ENCODE measurements at regions not wholly inside any gene's neighbourhood (a gene's known extent, or its start where the extent isn't known, plus 50 kb on each side); places are given as distances from the start of the nearest gene placed in this dataset.

DNA sequence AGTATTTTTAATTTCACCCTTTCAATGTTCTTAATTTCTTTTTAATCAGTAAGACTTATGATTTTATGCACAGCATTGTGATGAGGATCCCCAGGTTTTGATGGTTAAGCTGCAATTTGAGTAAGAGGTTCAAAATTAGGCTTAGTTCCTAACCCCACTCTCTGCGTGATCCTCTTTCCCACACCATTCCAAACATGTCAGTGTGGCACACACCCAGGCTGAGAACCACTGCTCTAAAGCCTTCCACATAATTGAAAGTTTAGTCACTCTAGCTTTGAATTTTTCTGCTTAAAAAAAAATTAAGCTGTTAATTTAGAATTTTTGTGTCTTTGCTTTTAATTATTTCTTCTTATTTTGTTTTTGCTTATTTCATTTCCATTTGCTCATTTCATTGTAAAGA is 68.8 kb upstream of the SLC7A11 start:
- Histone ChIP-seq H3K27ac (ENCODE audit: low read depth) (no peak overlapping the region), H3K36me3 (ENCODE audit: insufficient read depth) (no peaks in the 10 kb centered on the region), H3K4me1 (ENCODE audit: insufficient read depth) (no peaks in the 10 kb centered on the region), H3K4me3 (ENCODE audit: low read depth, low read length) (no peak overlapping the region)
- 62% methylated on average over 1 of the region's 1 CpG for WGBS
- DNase-seq (ENCODE audit: extremely low spot score) = no peak

DNA sequence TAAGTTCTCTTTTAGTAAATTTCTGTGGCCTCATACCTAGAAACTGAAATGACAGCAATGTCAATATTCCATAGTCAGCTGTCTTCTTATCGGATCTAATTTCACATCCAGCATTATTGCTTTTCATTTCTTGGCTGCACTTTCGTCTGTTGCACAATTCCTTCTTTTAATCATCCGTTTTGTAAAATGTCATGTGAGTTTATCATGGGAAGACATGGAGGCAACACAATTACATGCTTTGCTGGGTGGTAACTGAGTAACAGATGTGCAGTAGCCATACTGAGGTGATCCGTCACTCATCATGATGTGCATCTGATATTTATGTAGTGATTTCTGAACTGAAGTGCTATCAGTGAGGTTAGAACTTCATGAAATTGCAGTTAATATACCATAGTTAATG is 68.3 kb upstream of the SLC7A11 start:
- no peak overlapping the region for H3K4me3 ChIP-seq (ENCODE audit: low read depth, low read length)
- DNase-seq (ENCODE audit: extremely low spot score) = no peak
- no peaks in the 10 kb centered on the region for H3K4me1 ChIP-seq (ENCODE audit: insufficient read depth)
- H3K36me3 ChIP-seq (ENCODE audit: insufficient read depth) = no peaks in the 10 kb centered on the region
- no peak overlapping the region for H3K27ac ChIP-seq (ENCODE audit: low read depth)
- 82% methylated on average over 4 of the region's 4 CpGs for WGBS

DNA sequence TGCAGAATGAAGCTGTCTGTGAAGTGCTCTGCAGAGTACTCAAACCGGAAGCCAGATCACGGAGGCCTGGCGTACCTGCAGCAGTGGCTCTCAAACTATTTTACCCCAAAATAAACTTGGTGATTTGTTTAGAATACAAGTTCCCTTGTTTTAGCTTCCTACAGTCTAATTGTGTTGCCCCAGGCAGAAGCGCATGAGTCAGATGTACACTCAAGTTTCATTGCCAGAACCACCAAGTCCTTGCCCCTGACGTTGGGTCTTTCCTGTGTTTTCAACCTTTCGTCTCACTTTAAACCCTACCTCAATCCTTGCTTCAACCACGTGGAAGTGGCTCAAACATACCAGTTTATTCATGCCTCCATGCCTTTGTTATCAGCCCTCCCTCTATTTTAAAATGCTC is 66.2 kb upstream of the SLC7A11 start:
- H3K36me3 ChIP-seq (ENCODE audit: insufficient read depth) = no peaks in the 10 kb centered on the region
- H3K4me3 ChIP-seq (ENCODE audit: low read depth, low read length) = no peak overlapping the region
- DNase-seq (ENCODE audit: extremely low spot score) = no peak
- 78% methylated on average over 7 of the region's 7 CpGs for WGBS
- H3K4me1 ChIP-seq (ENCODE audit: insufficient read depth) = no peaks in the 10 kb centered on the region
- no peak overlapping the region for H3K27ac ChIP-seq (ENCODE audit: low read depth)

DNA sequence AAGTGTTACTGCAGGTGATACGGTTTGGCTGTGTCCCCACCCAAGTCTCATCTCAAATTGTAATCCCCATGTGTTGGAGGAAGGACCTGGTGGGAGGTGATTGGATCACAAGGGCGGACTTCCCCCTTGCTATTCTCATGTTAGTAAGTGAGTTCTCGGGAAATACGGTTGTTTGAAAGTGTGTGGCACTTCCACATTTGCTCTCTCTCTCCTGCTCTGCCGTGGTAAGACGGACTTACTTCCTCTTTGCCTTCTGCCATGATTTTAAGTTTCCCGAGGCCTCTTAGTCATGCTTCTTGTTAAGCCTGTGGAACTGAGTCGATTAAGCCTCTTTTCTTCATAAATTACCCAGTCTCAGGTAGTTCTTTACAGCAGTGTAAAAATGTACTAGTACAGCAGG is 65.2 kb upstream of the SLC7A11 start:
- DNase-seq (ENCODE audit: extremely low spot score) = no peak
- H3K4me3 ChIP-seq (ENCODE audit: low read depth, low read length) = no peak overlapping the region
- no peak overlapping the region for H3K27ac ChIP-seq (ENCODE audit: low read depth)
- H3K4me1 ChIP-seq (ENCODE audit: insufficient read depth) = no peaks in the 10 kb centered on the region
- 87% methylated on average over 8 of the region's 8 CpGs for WGBS
- H3K36me3 ChIP-seq (ENCODE audit: insufficient read depth) = no peaks in the 10 kb centered on the region

DNA sequence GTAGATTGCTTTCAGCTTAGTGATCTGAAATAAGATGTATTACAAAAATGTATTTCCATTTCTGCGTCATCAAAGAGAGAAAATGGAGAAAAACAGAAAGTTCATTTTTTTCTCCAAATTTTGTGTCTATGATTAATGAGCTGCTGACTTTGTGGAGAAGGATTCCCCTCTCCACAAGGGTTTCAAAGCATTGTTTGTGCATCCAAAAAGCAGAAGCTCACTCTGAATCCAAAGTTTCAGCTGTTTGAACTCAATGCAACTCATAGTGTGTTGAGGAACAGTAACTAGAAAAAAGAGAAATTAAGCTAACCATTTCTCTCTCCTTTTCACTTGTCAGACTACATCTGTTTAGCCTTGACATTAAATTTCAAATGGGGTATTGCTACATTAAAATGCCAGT is 62.9 kb upstream of the SLC7A11 start:
- Histone ChIP-seq H3K36me3 (ENCODE audit: insufficient read depth) (no peaks in the 10 kb centered on the region), H3K4me1 (ENCODE audit: insufficient read depth) (no peaks in the 10 kb centered on the region), H3K27ac (ENCODE audit: low read depth) (no peak overlapping the region), H3K4me3 (ENCODE audit: low read depth, low read length) (no peak overlapping the region)
- no peak for DNase-seq (ENCODE audit: extremely low spot score)
- 94% methylated on average over 1 of the region's 1 CpG for WGBS

DNA sequence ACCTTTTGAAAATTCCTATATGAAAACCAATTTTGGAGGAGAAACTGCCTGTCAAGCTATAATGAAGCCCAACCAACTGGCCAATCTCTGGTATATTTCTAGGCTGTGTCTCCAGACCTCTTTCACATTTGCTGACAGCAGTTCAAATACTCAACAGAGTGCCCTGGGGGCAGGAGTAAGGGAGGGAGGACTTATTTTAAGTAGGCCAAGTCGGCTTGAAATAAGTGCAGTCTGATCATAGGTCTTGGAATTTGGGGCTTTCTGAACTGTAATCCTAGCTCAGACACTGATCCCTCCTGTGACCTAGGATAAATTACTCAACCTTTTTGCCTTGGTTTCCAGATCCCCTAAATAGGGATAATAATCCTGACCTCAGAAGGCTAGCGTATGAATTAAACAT is 59.4 kb upstream of the SLC7A11 start:
- no peak overlapping the region for H3K4me3 ChIP-seq (ENCODE audit: low read depth, low read length)
- DNase-seq (ENCODE audit: extremely low spot score) = no peak
- 54% methylated on average over 2 of the region's 2 CpGs for WGBS

DNA sequence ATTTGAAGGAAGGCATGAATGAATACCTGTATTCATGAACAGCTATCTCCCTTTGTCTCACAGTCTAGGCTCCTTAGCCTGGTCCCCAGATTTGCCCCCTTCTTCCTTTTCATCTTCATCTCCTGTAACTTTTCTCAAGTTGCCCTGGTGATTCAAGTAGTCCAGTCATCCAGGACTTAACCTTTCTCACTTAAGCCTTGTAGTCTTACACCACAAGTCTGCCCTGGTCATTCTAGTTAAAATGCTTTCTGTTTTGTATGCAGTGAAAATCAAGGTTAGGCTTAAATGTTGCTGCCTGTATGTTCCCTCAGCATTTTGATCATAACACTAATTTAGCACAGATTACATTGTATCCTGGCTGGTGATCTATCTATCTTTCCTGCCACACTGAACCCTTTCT is 58.5 kb upstream of the SLC7A11 start:
- Histone ChIP-seq H3K4me1 (ENCODE audit: insufficient read depth) (no peaks in the 10 kb centered on the region), H3K36me3 (ENCODE audit: insufficient read depth) (no peaks in the 10 kb centered on the region), H3K4me3 (ENCODE audit: low read depth, low read length) (no peak overlapping the region), H3K27ac (ENCODE audit: low read depth) (no peak overlapping the region)
- DNase-seq (ENCODE audit: extremely low spot score) = no peak

More for the DNA sequence above, 59.4 kb upstream of the SLC7A11 start:
- Histone ChIP-seq H3K36me3 (ENCODE audit: insufficient read depth) (no peaks in the 10 kb centered on the region), H3K27ac (ENCODE audit: low read depth) (no peak overlapping the region), H3K4me1 (ENCODE audit: insufficient read depth) (no peaks in the 10 kb centered on the region)

DNA sequence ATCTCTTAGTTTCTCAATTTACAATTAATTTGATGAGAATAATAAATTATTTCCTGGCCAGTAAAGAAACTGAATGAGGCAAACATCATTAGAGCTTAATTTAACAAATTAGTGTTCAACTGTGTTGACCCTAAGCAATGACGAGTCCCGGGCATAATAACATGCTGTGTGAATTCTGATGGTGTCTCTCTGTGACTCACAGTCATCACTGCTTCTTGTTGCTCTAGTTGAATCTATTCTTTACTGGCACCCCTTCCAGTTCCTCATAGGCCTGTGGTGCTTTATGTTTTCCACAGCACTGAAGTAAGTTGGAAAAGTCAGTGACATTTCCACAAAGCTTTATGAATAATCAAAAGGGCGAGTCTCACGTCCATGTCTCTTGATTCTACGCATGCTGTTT is 57.7 kb upstream of the SLC7A11 start:
- no peaks in the 10 kb centered on the region for H3K36me3 ChIP-seq (ENCODE audit: insufficient read depth)
- 93% methylated on average over 5 of the region's 5 CpGs for WGBS
- H3K27ac ChIP-seq (ENCODE audit: low read depth) = no peak overlapping the region
- no peak overlapping the region for H3K4me3 ChIP-seq (ENCODE audit: low read depth, low read length)
- no peak for DNase-seq (ENCODE audit: extremely low spot score)
- no peaks in the 10 kb centered on the region for H3K4me1 ChIP-seq (ENCODE audit: insufficient read depth)

DNA sequence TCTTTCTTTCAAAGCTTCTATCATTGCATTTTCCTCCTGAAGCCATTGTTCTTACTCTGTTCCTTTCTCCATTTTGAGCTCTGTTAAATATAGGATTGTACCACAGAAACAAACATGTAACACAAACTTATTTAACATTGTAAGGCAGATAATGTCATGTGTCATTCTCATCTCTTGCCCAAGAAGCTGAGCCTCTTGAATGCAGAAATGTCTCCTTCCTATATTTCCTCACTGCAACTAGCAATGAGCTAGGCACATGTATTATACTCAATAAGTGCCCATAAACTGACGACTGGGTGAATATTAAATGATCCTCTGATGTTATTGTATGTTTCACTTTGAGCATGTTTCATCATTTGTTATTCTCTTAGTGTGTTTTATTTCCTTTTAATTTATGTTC is 56.7 kb upstream of the SLC7A11 start:
- Histone ChIP-seq H3K27ac (ENCODE audit: low read depth) (no peak overlapping the region), H3K36me3 (ENCODE audit: insufficient read depth) (peaks cover 2% of the 10 kb centered on the region), H3K4me1 (ENCODE audit: insufficient read depth) (no peaks in the 10 kb centered on the region), H3K4me3 (ENCODE audit: low read depth, low read length) (no peak overlapping the region)
- 88% methylated on average over 1 of the region's 1 CpG for WGBS
- DNase-seq (ENCODE audit: extremely low spot score) = no peak

DNA sequence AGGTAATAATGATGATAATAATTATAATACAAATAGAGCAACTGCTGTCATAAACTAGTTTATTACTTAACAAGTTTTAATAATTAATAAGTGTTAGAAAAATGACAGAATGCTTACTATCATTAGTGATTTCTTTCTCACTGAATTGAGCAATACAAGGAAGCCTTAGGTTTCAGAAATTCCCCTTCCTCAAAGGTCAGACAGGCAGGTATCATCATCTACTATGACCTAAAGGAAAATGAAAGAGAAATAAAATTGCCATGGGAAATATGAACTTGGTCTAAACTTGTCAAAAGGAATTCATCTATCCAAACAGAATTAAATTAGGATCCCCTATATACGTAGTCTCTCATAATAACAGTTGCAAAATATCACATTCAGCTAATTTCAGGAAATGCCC is 56.3 kb upstream of the SLC7A11 start:
- Histone ChIP-seq H3K27ac (ENCODE audit: low read depth) (no peak overlapping the region), H3K4me3 (ENCODE audit: low read depth, low read length) (no peak overlapping the region), H3K4me1 (ENCODE audit: insufficient read depth) (no peaks in the 10 kb centered on the region), H3K36me3 (ENCODE audit: insufficient read depth) (peaks cover 2% of the 10 kb centered on the region)
- no peak for DNase-seq (ENCODE audit: extremely low spot score)
- whole genome bisulfite sequencing = 89% methylated on average over 1 of the region's 1 CpG

DNA sequence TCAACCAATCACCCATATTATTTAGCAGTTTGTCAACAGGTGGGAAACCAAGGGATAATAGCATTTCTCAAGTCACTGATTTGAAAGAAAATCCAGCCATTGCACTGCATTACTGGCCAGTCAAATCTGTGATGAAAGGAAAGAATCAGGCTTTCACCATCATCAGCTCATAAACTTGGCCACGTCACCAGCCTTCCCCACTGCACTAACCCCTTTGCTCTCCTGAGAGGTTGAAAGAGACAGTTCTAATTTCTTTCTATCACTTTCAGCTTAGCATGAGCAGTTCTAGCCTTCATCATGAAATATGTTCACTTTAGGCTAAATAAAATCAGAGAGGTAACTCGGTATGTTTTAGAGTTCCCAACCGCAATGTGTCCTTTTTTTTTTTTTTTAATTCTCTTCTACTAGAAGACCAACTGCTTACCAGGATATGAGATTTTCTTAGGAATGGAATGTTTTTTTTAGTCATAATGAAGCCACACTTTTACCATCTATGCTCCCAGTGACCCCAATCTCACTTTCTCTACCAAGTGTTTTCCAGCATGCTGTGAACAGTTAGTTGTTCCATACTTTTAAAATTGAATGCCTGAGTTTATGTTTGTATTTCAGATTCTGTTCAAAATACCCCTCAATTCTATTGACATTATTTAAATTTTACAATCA is 55.7 kb upstream of the SLC7A11 start:
- no peak for DNase-seq (ENCODE audit: extremely low spot score)
- Histone ChIP-seq H3K4me3 (ENCODE audit: low read depth, low read length) (no peak overlapping the region), H3K36me3 (ENCODE audit: insufficient read depth) (peaks cover 2% of the 10 kb centered on the region), H3K27ac (ENCODE audit: low read depth) (no peak overlapping the region), H3K4me1 (ENCODE audit: insufficient read depth) (no peaks in the 10 kb centered on the region)
- WGBS = 67% methylated on average over 3 of the region's 3 CpGs

DNA sequence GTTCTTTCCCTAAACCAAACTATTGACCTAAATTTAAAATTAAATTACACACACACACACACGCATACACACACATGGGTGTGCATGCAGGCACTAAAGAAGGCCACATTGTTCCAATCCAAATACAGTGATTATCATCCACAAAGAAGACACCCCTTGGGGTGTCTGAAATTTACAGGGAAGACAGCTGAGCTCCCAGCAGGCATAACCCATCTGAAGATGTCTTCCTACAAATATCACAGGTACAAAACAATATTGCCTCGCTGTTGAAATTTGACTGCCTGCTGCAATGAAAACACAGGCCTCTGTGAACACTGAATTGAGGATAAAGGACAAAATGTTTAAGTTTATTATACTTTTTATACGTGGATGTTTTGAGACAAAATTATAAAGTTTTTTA is 50.2 kb upstream of the SLC7A11 start:
- DNase-seq (ENCODE audit: extremely low spot score) = no peak
- WGBS = 82% methylated on average over 3 of the region's 3 CpGs
- Histone ChIP-seq H3K27ac (ENCODE audit: low read depth) (no peak overlapping the region), H3K4me3 (ENCODE audit: low read depth, low read length) (no peak overlapping the region), H3K36me3 (ENCODE audit: insufficient read depth) (peaks cover 2% of the 10 kb centered on the region), H3K4me1 (ENCODE audit: insufficient read depth) (no peaks in the 10 kb centered on the region)
